K562 (cell line): ENCODE measurements at regions not wholly inside any gene's neighbourhood (a gene's known extent, or its start where the extent isn't known, plus 50 kb on each side); places are given as distances from the start of the nearest gene placed in this dataset.
A peak's percentile ranks its signal among the peaks of the same experiment; 100 is the strongest.

ENCODE experiments used
- ATAC-seq: fragments of 200-7000 bp; cut with Tn5 transposase; 3 replicates; pipeline ENCODE4 v1.9.1; 2020; ENCODE audit warnings: moderate library complexity
- BruUV-seq: library from RNA; stranded (reverse); fragments of 400-500 nt; replicated peaks from 2 replicates; lab custom pipeline; 2021; lab: Mats Ljungman, UMichigan
- CTCF ChIA-PET: fragments of 300-600 bp; formaldehyde crosslinking; extraction: SDS; loops from one replicate; lab custom pipeline; 2021; ENCODE audit warnings: low intra/inter-chr PET ratio; lab: Yijun Ruan, JAX
- POLR2A ChIA-PET: fragments of 300-600, 350-650 bp; sonication (Branson Sonifier 250); formaldehyde crosslinking; extraction: SDS; loops from one replicate; lab custom pipeline; 2021; ENCODE audit warnings: antibody characterized with exemption, inconsistent platforms; lab: Yijun Ruan, JAX
- DNase-seq, 4 experiments: peaks; one replicate each; pipeline versions ENCODE4 v3.0.0 to v3.0.0-alpha.2; 2011 to 2018; ENCODE audit warnings: low spot score in 3 of 4, mixed read lengths in 3 of 4; ENCODE audit errors: extremely low read depth in 1 of 4
- FAIRE-seq: peaks from 2 replicates; lab custom pipeline; 2011; peaks lifted over from hg19 to GRCh38; lab: Jason Lieb, UNC
- H2AFZ ChIP-seq: 2 replicates; pipeline ENCODE4 v1.6.0; 2011; ENCODE audit warnings: low read depth, low read length, control low read depth, inconsistent platforms
- H3K27ac ChIP-seq: fragments of 200-600 bp; 3 replicates; pipeline ENCODE4 v1.8.0; 2011; ENCODE audit warnings: low read depth, mild to moderate bottlenecking, control low read depth, inconsistent platforms, low read length, moderate library complexity, mixed read lengths; ENCODE audit errors: extremely low read depth
- H3K27me3 ChIP-seq, 2 experiments: fragments of 300-600 bp in 1 of 2; 2 replicates in 1 of 2; 3 replicates in 1 of 2; pipeline versions ENCODE4 v1.6.0 to v1.8.0; 2011; ENCODE audit warnings: inconsistent platforms in 2 of 2, low read length in 2 of 2, mild to moderate bottlenecking in 1 of 2, mixed read lengths in 1 of 2, moderate library complexity in 1 of 2; ENCODE audit not compliant: control insufficient read depth in 2 of 2, insufficient read depth in 2 of 2
- H3K36me3 ChIP-seq: fragments of 300-600 bp; 3 replicates; pipeline ENCODE4 v1.8.0; 2011; ENCODE audit warnings: mild to moderate bottlenecking, low read length, inconsistent platforms; ENCODE audit not compliant: control insufficient read depth, insufficient read depth
- H3K4me1 ChIP-seq, 2 experiments: fragments of 200-600 bp in 1 of 2; replicated peaks in 1 of 2; 2 replicates in 1 of 2; 3 replicates in 1 of 2; pipeline versions ENCODE4 v1.5.1 to v1.8.0; 2011; ENCODE audit warnings: inconsistent platforms in 2 of 2, low read length in 2 of 2, mild to moderate bottlenecking in 1 of 2, mixed read lengths in 1 of 2, moderate library complexity in 1 of 2; ENCODE audit not compliant: control insufficient read depth in 2 of 2, insufficient read depth in 2 of 2
- H3K4me2 ChIP-seq: 2 replicates; pipeline ENCODE4 v1.6.1; 2011; ENCODE audit warnings: low read length, control low read depth, inconsistent platforms, mixed read lengths; ENCODE audit not compliant: insufficient read depth
- H3K4me3 ChIP-seq: fragments of 200-600 bp; sonication (generic), shearing (Covaris generic); 2 replicates; pipeline ENCODE4 v1.5.1; 2016; ENCODE audit warnings: control low read depth, inconsistent platforms
- H3K79me2 ChIP-seq: fragments of 200-600 bp; 3 replicates; pipeline ENCODE4 v1.8.0; 2011; ENCODE audit warnings: low read length, inconsistent platforms; ENCODE audit not compliant: control insufficient read depth, insufficient read depth
- H3K9ac ChIP-seq, 2 experiments: 2 replicates each; pipeline versions ENCODE4 v1.6.0 to v1.6.1; 2011; ENCODE audit warnings: low read depth in 2 of 2, low read length in 2 of 2, control low read depth in 1 of 2, inconsistent platforms in 1 of 2, mild to moderate bottlenecking in 1 of 2, mixed read lengths in 1 of 2; ENCODE audit not compliant: insufficient read depth in 1 of 2
- H3K9me1 ChIP-seq: one replicate; pipeline ENCODE4 v1.6.0; 2011; ENCODE audit warnings: inconsistent platforms, mild to moderate bottlenecking, low read length, moderate library complexity; ENCODE audit not compliant: control insufficient read depth, insufficient read depth
- H3K9me3 ChIP-seq: replicated peaks from 2 replicates; pipeline ENCODE4 v1.5.1; 2011; ENCODE audit warnings: low read depth, low read length, inconsistent platforms; ENCODE audit not compliant: control insufficient read depth, insufficient read depth
- H4K20me1 ChIP-seq: replicated peaks from 2 replicates; pipeline ENCODE4 v1.6.1; 2011; ENCODE audit warnings: low read length, inconsistent platforms, mixed read lengths; ENCODE audit not compliant: control insufficient read depth, insufficient read depth
- CTCF ChIP-seq, 3 experiments: IDR thresholded peaks in 2 of 3; conservative IDR thresholded peaks in 1 of 3; 2 replicates each; pipeline ENCODE4 v1.5.1; 2011 to 2012; ENCODE audit warnings: low read length in 3 of 3, mild to moderate bottlenecking in 3 of 3, control low read depth in 2 of 3, improper control_type of control experiment in 1 of 3, inconsistent platforms in 1 of 3, low read depth in 1 of 3, mixed read lengths in 1 of 3, moderate library complexity in 1 of 3; ENCODE audit not compliant: insufficient read depth in 2 of 3
- KLF10 ChIP-seq: fragments of 250-450 bp; sonication (Bioruptor Pico); IDR thresholded peaks from 2 replicates; pipeline ENCODE4 v1.6.1; 2021; ENCODE audit warnings: matching md5 sums
- NCOR1 ChIP-seq: fragments of 450-650 bp; IDR thresholded peaks from 2 replicates; pipeline ENCODE4 v1.6.1; 2016; ENCODE audit warnings: mild to moderate bottlenecking, moderate library complexity
- PRDM10 ChIP-seq: fragments of 450-650 bp; IDR thresholded peaks from 2 replicates; pipeline ENCODE4 v1.6.1; 2018; ENCODE audit not compliant: partially characterized antibody
- REST ChIP-seq, 2 experiments: fragments of 450-650 bp; formaldehyde crosslinking in 1 of 2; IDR thresholded peaks; 2 replicates each; pipeline versions ENCODE4 v1.4.0 to v1.6.1; 2014 to 2020; ENCODE audit warnings: mild to moderate bottlenecking in 2 of 2, borderline replicate concordance in 1 of 2, low read depth in 1 of 2
- WGBS: fragments of 100-300 bp; shearing (Covaris generic); methylation state at CpG from one replicate; pipeline ENCODE4 v1.1.6; 2016; ENCODE audit warnings: low coverage, mixed read lengths; ENCODE audit not compliant: insufficient coverage; ENCODE audit errors: missing lambda C conversion rate; 5-methylcytosine and 5-hydroxymethylcytosine counted together
- in situ Hi-C: fragments of 300-500 bp; cut with MboI; formaldehyde crosslinking; loops from 4 replicates; pipeline ENCODE4 v1.15.0; 2018; ENCODE audit warnings: inconsistent platforms, mixed read lengths
- intact Hi-C: fragments of 100-400 bp; cut with micrococcal nuclease; formaldehyde crosslinking; loops from 2 replicates; pipeline ENCODE4 v1.14.2; 2022

DNA sequence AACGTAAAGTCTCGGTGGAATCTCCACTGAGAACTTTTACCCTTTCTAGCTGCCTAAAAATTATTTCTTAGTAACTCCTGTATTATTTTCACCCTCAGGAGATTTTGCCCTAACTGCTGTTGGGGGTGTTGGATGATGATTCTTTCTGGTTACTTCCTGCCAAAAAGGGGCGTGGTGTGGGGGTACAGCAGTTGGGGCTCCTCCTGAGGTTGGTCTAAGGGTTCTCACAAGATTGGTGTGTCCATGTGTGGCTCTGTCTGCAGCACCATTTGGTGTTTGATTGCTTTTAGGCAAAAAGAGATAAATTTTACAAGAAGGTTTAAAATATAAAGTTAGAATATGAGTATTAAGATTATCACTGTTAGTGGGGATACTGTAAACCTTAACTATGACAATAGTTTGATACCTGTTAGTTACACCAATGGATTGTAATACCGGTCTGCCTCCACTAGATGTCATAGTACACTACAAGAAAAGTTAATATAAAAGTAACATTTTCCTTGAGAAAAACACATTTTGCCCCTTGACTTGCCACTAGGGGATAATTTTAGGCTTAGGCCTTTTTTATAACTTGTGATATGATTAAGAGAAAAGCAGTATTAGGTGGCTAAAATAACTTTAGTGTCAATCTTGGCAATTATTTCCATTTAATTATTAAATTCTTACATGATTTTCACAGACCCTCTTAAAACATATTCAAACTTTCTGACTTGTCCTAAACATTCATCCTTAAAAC lies 928.7 kb downstream of the IPMK start:
- H3K9me1 ChIP-seq, result no peaks in the 10 kb centered on the region
- H3K4me3 ChIP-seq, result no peak overlapping the region
- no peaks in the 10 kb centered on the region for H4K20me1 ChIP-seq
- no peaks in the 10 kb centered on the region for H3K36me3 ChIP-seq
- in situ Hi-C loops (loop anchor here (25.0 kb wide), 1 partner anchor 823 kb away; no protein-coding TSS in a partner anchor), intact Hi-C loops (loop anchor here (1.0 to 2.0 kb wide), 2 partner anchors 318 to 813 kb away; no protein-coding TSS in a partner anchor)
- FAIRE-seq, result peak; percentile 77
- H3K27me3 ChIP-seq, result no peaks in the 10 kb centered on the region
- H3K9ac ChIP-seq, result no peak overlapping the region
- CTCF ChIA-PET, result interaction anchor here (0.6 kb wide), 1 partner anchor 1443 kb away, joined by 3 read pairs; no protein-coding TSS in a partner anchor
- peak; percentile 13 to 43 (median 38) for DNase-seq
- POLR2A ChIA-PET, result no interaction called here
- no peaks in the 10 kb centered on the region for H3K9me3 ChIP-seq
- WGBS, result 0% methylated on average over 4 of the region's 4 CpGs
- no peak overlapping the region for H3K4me2 ChIP-seq
- no peaks in the 10 kb centered on the region for H3K4me1 ChIP-seq
- no peak overlapping the region for H3K27ac ChIP-seq
- BruUV-seq, result no TSS peak
- H3K79me2 ChIP-seq, result no peaks in the 10 kb centered on the region
- no peak for ATAC-seq
- no peak overlapping the region for H2AFZ ChIP-seq
- TF ChIP-seq PRDM10, result no peak
- no peak for TF ChIP-seq KLF10 (CRISPR knock-in tag)
- TF ChIP-seq CTCF (IDR thresholded peaks at IDR 0.05 in 2 of 3, conservative IDR thresholded peaks at IDR 0.05 in 1 of 3; ENCODE audit: insufficient read depth in 2 of 3, low read depth in 1 of 3, low read length in 3 of 3), result peak in 2 of 3 experiments; percentile 58 to 63; a peak in 4 of 6 replicates
- 0 out of 2 replicates have a peak, but pooled peaks have one; percentile 23 for TF ChIP-seq REST (IDR thresholded peaks at IDR 0.05; ENCODE audit: borderline replicate concordance)
- no peak for TF ChIP-seq REST (CRISPR knock-in tag; IDR thresholded peaks at IDR 0.05; ENCODE audit: low read depth)
- no peak for TF ChIP-seq NCOR1
